ENCODE measurements at regions not wholly inside any gene's neighbourhood (a gene's known extent, or its start where the extent isn't known, plus 50 kb on each side); places are given as distances from the start of the nearest gene placed in this dataset.

- TF ChIP-seq, protein P1, sequence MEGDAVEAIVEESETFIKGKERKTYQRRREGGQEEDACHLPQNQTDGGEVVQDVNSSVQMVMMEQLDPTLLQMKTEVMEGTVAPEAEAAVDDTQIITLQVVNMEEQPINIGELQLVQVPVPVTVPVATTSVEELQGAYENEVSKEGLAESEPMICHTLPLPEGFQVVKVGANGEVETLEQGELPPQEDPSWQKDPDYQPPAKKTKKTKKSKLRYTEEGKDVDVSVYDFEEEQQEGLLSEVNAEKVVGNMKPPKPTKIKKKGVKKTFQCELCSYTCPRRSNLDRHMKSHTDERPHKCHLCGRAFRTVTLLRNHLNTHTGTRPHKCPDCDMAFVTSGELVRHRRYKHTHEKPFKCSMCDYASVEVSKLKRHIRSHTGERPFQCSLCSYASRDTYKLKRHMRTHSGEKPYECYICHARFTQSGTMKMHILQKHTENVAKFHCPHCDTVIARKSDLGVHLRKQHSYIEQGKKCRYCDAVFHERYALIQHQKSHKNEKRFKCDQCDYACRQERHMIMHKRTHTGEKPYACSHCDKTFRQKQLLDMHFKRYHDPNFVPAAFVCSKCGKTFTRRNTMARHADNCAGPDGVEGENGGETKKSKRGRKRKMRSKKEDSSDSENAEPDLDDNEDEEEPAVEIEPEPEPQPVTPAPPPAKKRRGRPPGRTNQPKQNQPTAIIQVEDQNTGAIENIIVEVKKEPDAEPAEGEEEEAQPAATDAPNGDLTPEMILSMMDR (IDR thresholded peaks at IDR 0.05): no peak
- TF ChIP-seq RELA (CRISPR knock-in tag; IDR thresholded peaks at IDR 0.05; ENCODE audit: borderline replicate concordance) (no peak), ATF1 (CRISPR knock-in tag; IDR thresholded peaks at IDR 0.05) (no peak), E2F5 (CRISPR knock-in tag; IDR thresholded peaks at IDR 0.05) (no peak), NR2C2 (CRISPR knock-in tag; IDR thresholded peaks at IDR 0.05) (no peak), ZNF138 (CRISPR knock-in tag; conservative IDR thresholded peaks at IDR 0.05) (no peak), TCF7 (CRISPR knock-in tag; IDR thresholded peaks at IDR 0.05; ENCODE audit: low read depth) (no peak)
- TF ChIP-seq, protein P2, sequence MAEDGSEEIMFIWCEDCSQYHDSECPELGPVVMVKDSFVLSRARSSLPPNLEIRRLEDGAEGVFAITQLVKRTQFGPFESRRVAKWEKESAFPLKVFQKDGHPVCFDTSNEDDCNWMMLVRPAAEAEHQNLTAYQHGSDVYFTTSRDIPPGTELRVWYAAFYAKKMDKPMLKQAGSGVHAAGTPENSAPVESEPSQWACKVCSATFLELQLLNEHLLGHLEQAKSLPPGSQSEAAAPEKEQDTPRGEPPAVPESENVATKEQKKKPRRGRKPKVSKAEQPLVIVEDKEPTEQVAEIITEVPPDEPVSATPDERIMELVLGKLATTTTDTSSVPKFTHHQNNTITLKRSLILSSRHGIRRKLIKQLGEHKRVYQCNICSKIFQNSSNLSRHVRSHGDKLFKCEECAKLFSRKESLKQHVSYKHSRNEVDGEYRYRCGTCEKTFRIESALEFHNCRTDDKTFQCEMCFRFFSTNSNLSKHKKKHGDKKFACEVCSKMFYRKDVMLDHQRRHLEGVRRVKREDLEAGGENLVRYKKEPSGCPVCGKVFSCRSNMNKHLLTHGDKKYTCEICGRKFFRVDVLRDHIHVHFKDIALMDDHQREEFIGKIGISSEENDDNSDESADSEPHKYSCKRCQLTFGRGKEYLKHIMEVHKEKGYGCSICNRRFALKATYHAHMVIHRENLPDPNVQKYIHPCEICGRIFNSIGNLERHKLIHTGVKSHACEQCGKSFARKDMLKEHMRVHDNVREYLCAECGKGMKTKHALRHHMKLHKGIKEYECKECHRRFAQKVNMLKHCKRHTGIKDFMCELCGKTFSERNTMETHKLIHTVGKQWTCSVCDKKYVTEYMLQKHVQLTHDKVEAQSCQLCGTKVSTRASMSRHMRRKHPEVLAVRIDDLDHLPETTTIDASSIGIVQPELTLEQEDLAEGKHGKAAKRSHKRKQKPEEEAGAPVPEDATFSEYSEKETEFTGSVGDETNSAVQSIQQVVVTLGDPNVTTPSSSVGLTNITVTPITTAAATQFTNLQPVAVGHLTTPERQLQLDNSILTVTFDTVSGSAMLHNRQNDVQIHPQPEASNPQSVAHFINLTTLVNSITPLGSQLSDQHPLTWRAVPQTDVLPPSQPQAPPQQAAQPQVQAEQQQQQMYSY (CRISPR knock-in tag; IDR thresholded peaks at IDR 0.05): no peak
- TF ChIP-seq, protein P3, sequence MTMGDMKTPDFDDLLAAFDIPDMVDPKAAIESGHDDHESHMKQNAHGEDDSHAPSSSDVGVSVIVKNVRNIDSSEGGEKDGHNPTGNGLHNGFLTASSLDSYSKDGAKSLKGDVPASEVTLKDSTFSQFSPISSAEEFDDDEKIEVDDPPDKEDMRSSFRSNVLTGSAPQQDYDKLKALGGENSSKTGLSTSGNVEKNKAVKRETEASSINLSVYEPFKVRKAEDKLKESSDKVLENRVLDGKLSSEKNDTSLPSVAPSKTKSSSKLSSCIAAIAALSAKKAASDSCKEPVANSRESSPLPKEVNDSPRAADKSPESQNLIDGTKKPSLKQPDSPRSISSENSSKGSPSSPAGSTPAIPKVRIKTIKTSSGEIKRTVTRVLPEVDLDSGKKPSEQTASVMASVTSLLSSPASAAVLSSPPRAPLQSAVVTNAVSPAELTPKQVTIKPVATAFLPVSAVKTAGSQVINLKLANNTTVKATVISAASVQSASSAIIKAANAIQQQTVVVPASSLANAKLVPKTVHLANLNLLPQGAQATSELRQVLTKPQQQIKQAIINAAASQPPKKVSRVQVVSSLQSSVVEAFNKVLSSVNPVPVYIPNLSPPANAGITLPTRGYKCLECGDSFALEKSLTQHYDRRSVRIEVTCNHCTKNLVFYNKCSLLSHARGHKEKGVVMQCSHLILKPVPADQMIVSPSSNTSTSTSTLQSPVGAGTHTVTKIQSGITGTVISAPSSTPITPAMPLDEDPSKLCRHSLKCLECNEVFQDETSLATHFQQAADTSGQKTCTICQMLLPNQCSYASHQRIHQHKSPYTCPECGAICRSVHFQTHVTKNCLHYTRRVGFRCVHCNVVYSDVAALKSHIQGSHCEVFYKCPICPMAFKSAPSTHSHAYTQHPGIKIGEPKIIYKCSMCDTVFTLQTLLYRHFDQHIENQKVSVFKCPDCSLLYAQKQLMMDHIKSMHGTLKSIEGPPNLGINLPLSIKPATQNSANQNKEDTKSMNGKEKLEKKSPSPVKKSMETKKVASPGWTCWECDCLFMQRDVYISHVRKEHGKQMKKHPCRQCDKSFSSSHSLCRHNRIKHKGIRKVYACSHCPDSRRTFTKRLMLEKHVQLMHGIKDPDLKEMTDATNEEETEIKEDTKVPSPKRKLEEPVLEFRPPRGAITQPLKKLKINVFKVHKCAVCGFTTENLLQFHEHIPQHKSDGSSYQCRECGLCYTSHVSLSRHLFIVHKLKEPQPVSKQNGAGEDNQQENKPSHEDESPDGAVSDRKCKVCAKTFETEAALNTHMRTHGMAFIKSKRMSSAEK (CRISPR knock-in tag; IDR thresholded peaks at IDR 0.05; ENCODE audit: borderline replicate concordance): no peak
Observed at GRCh38 chr4:100799761-100800539, 282.1 kb upstream of the EMCN start.
